ENCODE measurements at regions not wholly inside any gene's neighbourhood (a gene's known extent, or its start where the extent isn't known, plus 50 kb on each side); places are given as distances from the start of the nearest gene placed in this dataset.

DNA sequence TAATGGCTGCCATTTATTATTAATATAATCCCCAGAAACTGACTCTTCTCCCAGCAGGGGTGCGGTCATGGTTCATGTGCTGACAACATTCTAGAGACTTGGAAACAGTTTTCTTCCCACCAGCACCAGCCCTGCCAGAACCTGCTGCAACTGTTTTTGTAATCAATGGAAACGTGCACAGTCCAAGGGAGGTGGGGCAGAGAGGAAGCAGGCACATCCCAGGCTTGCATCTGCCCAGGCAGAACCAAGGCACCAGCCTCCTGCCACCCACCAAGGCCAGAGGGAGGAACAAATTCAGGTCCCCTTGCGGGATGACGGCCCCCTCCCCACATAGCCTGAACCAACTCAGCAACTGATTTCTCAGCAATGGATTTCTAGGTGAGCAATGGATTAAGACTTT lies 119.0 kb downstream of the OAT start:
- TF ChIP-seq EZH2 (IDR thresholded peaks at IDR 0.05) = no peak
- TF ChIP-seq, protein P1, sequence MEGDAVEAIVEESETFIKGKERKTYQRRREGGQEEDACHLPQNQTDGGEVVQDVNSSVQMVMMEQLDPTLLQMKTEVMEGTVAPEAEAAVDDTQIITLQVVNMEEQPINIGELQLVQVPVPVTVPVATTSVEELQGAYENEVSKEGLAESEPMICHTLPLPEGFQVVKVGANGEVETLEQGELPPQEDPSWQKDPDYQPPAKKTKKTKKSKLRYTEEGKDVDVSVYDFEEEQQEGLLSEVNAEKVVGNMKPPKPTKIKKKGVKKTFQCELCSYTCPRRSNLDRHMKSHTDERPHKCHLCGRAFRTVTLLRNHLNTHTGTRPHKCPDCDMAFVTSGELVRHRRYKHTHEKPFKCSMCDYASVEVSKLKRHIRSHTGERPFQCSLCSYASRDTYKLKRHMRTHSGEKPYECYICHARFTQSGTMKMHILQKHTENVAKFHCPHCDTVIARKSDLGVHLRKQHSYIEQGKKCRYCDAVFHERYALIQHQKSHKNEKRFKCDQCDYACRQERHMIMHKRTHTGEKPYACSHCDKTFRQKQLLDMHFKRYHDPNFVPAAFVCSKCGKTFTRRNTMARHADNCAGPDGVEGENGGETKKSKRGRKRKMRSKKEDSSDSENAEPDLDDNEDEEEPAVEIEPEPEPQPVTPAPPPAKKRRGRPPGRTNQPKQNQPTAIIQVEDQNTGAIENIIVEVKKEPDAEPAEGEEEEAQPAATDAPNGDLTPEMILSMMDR (IDR thresholded peaks at IDR 0.05 in 2 of 3, conservative IDR thresholded peaks at IDR 0.05 in 1 of 3; ENCODE audit: borderline replicate concordance in 1 of 3, insufficient read depth in 1 of 3, low read depth in 2 of 3, low read length in 2 of 3) = no peak
- TF ChIP-seq SIN3A (IDR thresholded peaks at IDR 0.05; ENCODE audit: low read depth) = no peak
- TF ChIP-seq EZH2phosphoT487 (IDR thresholded peaks at IDR 0.05; ENCODE audit: borderline replicate concordance) = no peak
- TF ChIP-seq POLR2AphosphoS5 (IDR thresholded peaks at IDR 0.05; ENCODE audit: low read depth, low read length) = no peak
- no peak for TF ChIP-seq EGR1 (IDR thresholded peaks at IDR 0.05; ENCODE audit: low read depth)
